ENCODE measurements at regions not wholly inside any gene's neighbourhood (a gene's known extent, or its start where the extent isn't known, plus 50 kb on each side); places are given as distances from the start of the nearest gene placed in this dataset.

DNA sequence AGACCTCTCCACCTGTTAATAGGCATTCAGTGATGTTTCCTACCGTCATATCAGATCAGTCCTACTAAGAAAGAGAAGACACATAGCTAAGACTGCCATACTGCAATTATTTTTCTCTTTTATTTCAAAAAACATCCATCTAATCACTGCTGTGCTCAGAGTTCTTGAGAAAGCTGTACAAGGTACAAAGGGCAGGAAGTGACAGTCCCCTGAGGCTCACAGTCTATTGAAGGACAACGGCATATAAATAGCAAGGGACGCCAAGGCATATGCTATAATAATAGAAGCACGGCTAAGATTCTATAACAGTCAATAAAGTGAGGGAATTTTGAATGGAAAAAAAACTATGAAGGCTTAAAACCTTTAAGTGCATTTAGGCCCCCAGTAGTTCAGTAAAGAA is 415.3 kb upstream of the NRP1 start:
- Histone ChIP-seq H3K27me3 (ENCODE audit: insufficient read depth, poor library complexity, severe bottlenecking) (no peaks in the 10 kb centered on the region), H3K9me3 (ENCODE audit: severe bottlenecking) (no peaks in the 10 kb centered on the region), H3K4me1 (ENCODE audit: insufficient read depth, poor library complexity, severe bottlenecking) (no peaks in the 10 kb centered on the region), H3K4me3 (ENCODE audit: severe bottlenecking) (no peak overlapping the region), H3K27ac (ENCODE audit: poor library complexity, severe bottlenecking) (no peak overlapping the region), H3K36me3 (ENCODE audit: low read depth) (no peaks in the 10 kb centered on the region)
- TF ChIP-seq, protein P1, sequence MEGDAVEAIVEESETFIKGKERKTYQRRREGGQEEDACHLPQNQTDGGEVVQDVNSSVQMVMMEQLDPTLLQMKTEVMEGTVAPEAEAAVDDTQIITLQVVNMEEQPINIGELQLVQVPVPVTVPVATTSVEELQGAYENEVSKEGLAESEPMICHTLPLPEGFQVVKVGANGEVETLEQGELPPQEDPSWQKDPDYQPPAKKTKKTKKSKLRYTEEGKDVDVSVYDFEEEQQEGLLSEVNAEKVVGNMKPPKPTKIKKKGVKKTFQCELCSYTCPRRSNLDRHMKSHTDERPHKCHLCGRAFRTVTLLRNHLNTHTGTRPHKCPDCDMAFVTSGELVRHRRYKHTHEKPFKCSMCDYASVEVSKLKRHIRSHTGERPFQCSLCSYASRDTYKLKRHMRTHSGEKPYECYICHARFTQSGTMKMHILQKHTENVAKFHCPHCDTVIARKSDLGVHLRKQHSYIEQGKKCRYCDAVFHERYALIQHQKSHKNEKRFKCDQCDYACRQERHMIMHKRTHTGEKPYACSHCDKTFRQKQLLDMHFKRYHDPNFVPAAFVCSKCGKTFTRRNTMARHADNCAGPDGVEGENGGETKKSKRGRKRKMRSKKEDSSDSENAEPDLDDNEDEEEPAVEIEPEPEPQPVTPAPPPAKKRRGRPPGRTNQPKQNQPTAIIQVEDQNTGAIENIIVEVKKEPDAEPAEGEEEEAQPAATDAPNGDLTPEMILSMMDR (IDR thresholded peaks at IDR 0.05; ENCODE audit: poor library complexity, severe bottlenecking) = no peak
- ATAC-seq (ENCODE audit: low read depth) = no peak
- DNase-seq (ENCODE audit: low spot score) = no peak

DNA sequence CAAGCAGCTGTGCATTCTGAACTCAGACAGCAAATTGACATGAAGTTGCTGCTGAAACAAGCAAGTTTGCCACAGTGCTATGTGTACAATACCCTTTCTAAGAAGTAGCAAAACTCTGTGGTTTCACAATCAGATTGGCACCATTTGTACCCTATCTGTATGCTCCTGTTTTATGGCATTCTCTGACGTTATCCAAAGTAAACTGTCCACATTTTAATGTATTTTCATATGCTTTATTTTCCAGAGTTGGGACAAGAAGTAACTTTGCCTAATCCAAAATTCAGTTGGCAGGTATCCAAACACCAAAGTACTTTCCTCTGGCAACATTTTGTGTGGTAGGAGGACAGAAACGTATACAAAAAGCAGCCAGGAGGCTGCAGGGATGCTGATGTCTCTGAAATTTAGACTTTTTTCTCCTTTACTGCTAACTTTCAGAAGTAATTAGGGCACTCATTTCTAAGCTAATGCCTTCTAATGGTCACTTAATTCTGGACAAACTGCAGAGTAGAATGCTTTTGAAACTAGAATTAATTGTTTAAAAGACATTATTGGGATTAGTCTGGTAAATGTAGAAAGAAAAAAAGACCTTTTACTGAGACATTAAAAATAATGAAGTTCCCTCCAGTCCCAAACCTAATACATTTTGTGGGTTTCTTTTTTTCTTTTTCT is 414.7 kb upstream of the NRP1 start:
- DNase-seq (ENCODE audit: low spot score) (no peak), ATAC-seq (ENCODE audit: low read depth) (no peak)
- H3K36me3 ChIP-seq (ENCODE audit: low read depth) = no peaks in the 10 kb centered on the region
- no peaks in the 10 kb centered on the region for H3K4me1 ChIP-seq (ENCODE audit: insufficient read depth, poor library complexity, severe bottlenecking)
- TF ChIP-seq, protein P1 (IDR thresholded peaks at IDR 0.05; ENCODE audit: poor library complexity, severe bottlenecking) = no peak
- no peak overlapping the region for H3K4me3 ChIP-seq (ENCODE audit: severe bottlenecking)
- no peaks in the 10 kb centered on the region for H3K9me3 ChIP-seq (ENCODE audit: severe bottlenecking)
- no peaks in the 10 kb centered on the region for H3K27me3 ChIP-seq (ENCODE audit: insufficient read depth, poor library complexity, severe bottlenecking)
- no peak overlapping the region for H3K27ac ChIP-seq (ENCODE audit: poor library complexity, severe bottlenecking)

DNA sequence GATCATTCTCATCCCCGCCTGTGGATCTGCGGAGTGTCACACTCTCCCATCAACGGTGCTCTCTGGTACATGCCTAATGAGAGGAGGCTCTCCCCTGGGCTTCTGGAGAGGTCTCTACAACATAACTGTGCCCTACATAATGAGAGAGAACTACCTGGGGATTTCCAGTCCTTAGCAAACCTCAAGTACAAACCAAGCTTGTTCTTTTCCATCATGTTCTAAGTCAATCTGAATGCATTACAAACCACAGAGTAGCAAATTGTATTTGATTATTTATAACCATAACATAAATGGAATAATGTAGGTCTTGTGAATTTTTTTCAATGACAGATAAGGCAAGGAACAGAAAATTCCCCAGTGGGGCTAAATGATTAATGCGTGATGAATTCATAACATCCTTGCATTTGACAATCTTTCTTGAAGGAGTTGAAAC is 412.4 kb upstream of the NRP1 start:
- Histone ChIP-seq H3K9me3 (ENCODE audit: severe bottlenecking) (no peaks in the 10 kb centered on the region), H3K4me3 (ENCODE audit: severe bottlenecking) (no peak overlapping the region), H3K4me1 (ENCODE audit: insufficient read depth, poor library complexity, severe bottlenecking) (no peaks in the 10 kb centered on the region), H3K27ac (ENCODE audit: poor library complexity, severe bottlenecking) (no peak overlapping the region), H3K27me3 (ENCODE audit: insufficient read depth, poor library complexity, severe bottlenecking) (no peaks in the 10 kb centered on the region), H3K36me3 (ENCODE audit: low read depth) (no peaks in the 10 kb centered on the region)
- ATAC-seq (ENCODE audit: low read depth) (no peak), DNase-seq (ENCODE audit: low spot score) (no peak)
- TF ChIP-seq, protein P1 (IDR thresholded peaks at IDR 0.05; ENCODE audit: poor library complexity, severe bottlenecking) = no peak

DNA sequence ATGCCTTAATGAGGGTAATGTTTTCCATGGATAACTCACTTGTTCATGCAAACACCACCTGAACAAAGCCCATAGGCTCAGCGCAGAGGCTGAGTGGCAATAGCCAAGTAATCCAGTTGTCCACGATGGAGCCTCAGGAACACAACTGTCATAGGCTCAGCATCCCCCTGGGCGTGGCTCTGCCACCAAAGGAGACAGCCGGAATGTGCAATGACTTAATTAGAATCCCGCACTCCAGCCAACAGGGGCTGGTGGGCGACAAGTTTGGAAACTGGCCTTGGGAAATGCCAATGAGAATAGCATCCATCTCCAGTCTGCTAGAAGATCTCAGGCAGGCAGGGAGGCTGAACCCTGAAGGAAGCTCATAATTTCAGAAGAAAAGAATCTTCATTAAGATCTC is 411.7 kb upstream of the NRP1 start:
- Histone ChIP-seq H3K36me3 (ENCODE audit: low read depth) (no peaks in the 10 kb centered on the region), H3K9me3 (ENCODE audit: severe bottlenecking) (no peaks in the 10 kb centered on the region), H3K4me3 (ENCODE audit: severe bottlenecking) (no peak overlapping the region), H3K4me1 (ENCODE audit: insufficient read depth, poor library complexity, severe bottlenecking) (no peaks in the 10 kb centered on the region), H3K27ac (ENCODE audit: poor library complexity, severe bottlenecking) (no peak overlapping the region), H3K27me3 (ENCODE audit: insufficient read depth, poor library complexity, severe bottlenecking) (no peaks in the 10 kb centered on the region)
- TF ChIP-seq, protein P1 (IDR thresholded peaks at IDR 0.05; ENCODE audit: poor library complexity, severe bottlenecking) = no peak
- no peak for DNase-seq (ENCODE audit: low spot score)
- no peak for ATAC-seq (ENCODE audit: low read depth)

DNA sequence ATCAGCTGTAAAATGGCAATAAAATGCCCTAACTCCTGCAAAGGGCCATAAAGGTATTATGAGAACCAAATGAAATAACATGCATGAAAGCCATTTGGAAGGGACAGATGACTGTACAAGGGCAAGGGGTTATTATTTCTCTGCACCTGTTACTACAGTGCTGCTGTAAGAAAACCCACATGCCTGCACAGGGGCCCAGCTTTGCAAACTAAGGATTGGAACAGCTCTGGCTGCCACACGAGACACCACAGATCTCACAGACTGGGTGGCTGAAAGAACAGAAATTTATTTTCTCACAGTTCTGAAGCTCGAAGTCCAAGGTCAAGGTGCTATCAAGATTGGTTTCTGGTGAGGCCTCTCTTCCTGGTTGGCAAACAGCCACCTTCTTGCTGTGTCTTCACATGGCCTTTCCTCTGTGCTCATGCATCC is 409.0 kb upstream of the NRP1 start:
- TF ChIP-seq, protein P1 (IDR thresholded peaks at IDR 0.05; ENCODE audit: poor library complexity, severe bottlenecking) = no peak
- no peak overlapping the region for H3K27ac ChIP-seq (ENCODE audit: poor library complexity, severe bottlenecking)
- H3K36me3 ChIP-seq (ENCODE audit: low read depth) = no peaks in the 10 kb centered on the region
- no peak for ATAC-seq (ENCODE audit: low read depth)
- H3K4me3 ChIP-seq (ENCODE audit: severe bottlenecking) = no peak overlapping the region
- DNase-seq (ENCODE audit: low spot score) = no peak
- no peaks in the 10 kb centered on the region for H3K4me1 ChIP-seq (ENCODE audit: insufficient read depth, poor library complexity, severe bottlenecking)
- no peaks in the 10 kb centered on the region for H3K27me3 ChIP-seq (ENCODE audit: insufficient read depth, poor library complexity, severe bottlenecking)
- H3K9me3 ChIP-seq (ENCODE audit: severe bottlenecking) = peaks cover 2% of the 10 kb centered on the region
